ENCODE measurements at regions not wholly inside any gene's neighbourhood (a gene's known extent, or its start where the extent isn't known, plus 50 kb on each side); places are given as distances from the start of the nearest gene placed in this dataset.

DNA sequence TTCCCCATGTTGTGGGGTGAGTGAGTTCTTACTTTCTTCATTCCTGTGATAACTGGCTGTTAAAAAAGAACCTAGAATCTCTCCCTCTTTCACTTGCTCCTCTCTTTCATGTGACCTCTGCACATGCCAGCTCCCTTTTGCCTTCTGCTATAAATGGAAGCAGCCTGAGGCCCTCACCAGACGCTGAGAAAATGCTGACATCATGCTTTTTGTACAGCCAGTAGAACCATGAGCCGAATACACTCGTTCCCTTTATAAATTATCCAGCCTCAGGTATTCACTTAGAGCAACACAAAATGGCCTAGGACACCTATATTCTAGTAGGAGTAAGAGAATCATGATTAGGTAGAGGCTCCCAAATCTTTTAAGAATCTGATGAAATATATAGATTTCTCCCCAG, 333.5 kb downstream of the LRIG3 start:
- no peaks in the 10 kb centered on the region for H3K36me3 ChIP-seq
- DNase-seq (no peak), ATAC-seq (no peak)
- no peaks in the 10 kb centered on the region for H3K9me3 ChIP-seq
- H3K4me1 ChIP-seq, result peaks cover 3% of the 10 kb centered on the region
- H3K27me3 ChIP-seq, result no peaks in the 10 kb centered on the region
- intact Hi-C loops (cut with DNase I), result no loop called here
- no peak overlapping the region for H3K27ac ChIP-seq
- TF ChIP-seq, protein P1, sequence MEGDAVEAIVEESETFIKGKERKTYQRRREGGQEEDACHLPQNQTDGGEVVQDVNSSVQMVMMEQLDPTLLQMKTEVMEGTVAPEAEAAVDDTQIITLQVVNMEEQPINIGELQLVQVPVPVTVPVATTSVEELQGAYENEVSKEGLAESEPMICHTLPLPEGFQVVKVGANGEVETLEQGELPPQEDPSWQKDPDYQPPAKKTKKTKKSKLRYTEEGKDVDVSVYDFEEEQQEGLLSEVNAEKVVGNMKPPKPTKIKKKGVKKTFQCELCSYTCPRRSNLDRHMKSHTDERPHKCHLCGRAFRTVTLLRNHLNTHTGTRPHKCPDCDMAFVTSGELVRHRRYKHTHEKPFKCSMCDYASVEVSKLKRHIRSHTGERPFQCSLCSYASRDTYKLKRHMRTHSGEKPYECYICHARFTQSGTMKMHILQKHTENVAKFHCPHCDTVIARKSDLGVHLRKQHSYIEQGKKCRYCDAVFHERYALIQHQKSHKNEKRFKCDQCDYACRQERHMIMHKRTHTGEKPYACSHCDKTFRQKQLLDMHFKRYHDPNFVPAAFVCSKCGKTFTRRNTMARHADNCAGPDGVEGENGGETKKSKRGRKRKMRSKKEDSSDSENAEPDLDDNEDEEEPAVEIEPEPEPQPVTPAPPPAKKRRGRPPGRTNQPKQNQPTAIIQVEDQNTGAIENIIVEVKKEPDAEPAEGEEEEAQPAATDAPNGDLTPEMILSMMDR (IDR thresholded peaks at IDR 0.05), result no peak
- no peak overlapping the region for H3K4me3 ChIP-seq

DNA sequence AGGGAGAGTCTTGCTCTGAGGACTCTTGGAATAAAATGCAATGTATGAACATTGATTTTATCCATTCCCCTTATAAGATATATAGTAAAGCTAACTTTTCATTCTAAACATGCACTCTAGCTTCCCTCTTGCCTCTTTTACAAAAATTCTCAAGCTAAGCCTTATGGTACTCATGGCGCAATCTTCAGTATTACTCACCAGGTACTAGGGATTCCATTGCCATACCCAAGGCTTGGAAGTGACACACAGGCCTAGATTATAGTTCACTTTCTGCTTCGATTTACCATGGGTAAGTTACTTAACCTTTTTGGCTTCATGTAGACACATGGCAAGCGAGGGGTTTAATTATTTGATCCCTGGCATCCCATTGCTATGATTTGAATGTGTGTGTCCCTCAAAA, 331.5 kb downstream of the LRIG3 start:
- no peaks in the 10 kb centered on the region for H3K36me3 ChIP-seq
- no peak for ATAC-seq
- H3K4me3 ChIP-seq, result no peak overlapping the region
- intact Hi-C loops (cut with DNase I), result no loop called here
- no peak for DNase-seq
- H3K27ac ChIP-seq, result no peak overlapping the region
- H3K9me3 ChIP-seq, result no peaks in the 10 kb centered on the region
- H3K27me3 ChIP-seq, result no peaks in the 10 kb centered on the region
- H3K4me1 ChIP-seq, result peaks cover 3% of the 10 kb centered on the region
- TF ChIP-seq, protein P1 (IDR thresholded peaks at IDR 0.05), result no peak

DNA sequence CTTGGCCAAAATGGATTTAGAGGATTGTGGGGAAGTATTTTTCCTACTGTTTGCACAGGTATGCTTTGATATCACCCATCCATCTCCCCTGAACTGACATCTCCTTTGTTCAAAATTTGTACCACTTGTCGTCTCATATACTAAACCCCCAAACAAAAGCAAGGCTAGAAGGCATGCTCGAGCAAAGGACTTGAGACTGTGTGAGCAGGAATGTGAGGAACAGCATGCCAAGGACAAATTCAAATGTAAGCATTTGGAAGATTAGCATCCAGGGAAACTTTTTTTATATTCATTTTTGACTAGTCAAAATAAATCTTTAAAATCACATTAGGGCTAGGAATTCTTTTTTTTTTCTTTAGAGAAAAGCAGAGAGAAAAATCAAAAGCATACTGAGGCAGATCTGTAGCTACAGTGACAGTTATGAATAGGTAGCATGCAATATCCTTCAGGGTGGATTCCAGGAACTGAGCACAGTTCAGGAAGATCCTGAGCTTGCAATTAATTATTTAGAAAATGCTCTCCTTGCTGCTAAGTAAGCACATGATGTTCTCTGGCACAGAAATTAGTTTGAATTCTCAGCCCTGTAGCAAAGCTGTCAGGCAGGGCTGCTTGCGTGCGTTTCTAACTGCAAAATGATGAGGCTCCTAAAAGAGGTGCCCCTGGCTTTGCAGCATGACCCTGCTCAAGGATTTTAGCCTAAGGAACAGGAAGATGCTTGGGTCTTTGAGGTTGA, 327.7 kb downstream of the LRIG3 start:
- DNase-seq, result no peak
- H3K27me3 ChIP-seq, result no peaks in the 10 kb centered on the region
- H3K36me3 ChIP-seq, result no peaks in the 10 kb centered on the region
- no peaks in the 10 kb centered on the region for H3K4me1 ChIP-seq
- ATAC-seq, result no peak
- no peak overlapping the region for H3K4me3 ChIP-seq
- TF ChIP-seq, protein P1 (IDR thresholded peaks at IDR 0.05), result no peak
- no peak overlapping the region for H3K27ac ChIP-seq
- no peaks in the 10 kb centered on the region for H3K9me3 ChIP-seq
- intact Hi-C loops (cut with DNase I), result no loop called here

DNA sequence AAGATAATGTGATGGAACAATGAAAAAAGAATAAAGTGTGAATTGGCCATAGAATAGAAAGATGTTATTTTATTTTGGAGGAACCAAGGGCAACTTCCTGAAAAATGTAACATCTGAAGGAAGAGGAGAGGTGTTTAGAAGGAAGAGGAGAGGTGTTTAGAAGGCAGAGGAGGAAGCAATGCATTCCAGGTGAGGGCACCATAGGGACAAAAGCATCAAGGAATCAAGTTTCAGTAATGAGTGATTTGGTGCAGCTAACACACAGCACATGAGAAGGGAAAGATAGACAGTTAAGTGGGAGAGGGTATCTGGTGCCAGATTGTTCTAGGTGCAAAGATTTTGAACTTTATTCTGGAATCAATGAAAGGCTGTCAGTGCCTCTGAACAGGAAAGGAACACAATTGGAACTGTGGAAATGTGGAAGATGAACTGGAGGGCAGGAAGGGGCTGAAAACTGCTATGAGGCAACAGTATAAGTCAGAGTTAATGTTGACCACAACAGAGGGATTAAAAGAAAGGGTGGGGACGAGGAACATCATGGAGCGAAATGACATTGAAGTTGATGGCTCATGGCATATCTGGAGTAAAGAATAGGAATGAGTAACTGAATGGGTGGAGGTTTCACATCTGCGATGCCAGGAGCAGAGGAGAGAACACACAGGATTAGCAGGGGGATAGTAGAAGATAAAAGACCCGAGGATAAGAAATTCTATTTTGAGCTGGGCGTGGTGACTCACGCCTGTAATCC, 326.6 kb downstream of the LRIG3 start:
- Histone ChIP-seq H3K9me3 (no peaks in the 10 kb centered on the region), H3K27ac (no peak overlapping the region), H3K4me3 (no peak overlapping the region), H3K27me3 (no peaks in the 10 kb centered on the region), H3K36me3 (no peaks in the 10 kb centered on the region), H3K4me1 (no peaks in the 10 kb centered on the region)
- TF ChIP-seq, protein P1 (IDR thresholded peaks at IDR 0.05), result no peak
- intact Hi-C loops (cut with DNase I), result no loop called here
- DNase-seq, result no peak
- ATAC-seq, result no peak

DNA sequence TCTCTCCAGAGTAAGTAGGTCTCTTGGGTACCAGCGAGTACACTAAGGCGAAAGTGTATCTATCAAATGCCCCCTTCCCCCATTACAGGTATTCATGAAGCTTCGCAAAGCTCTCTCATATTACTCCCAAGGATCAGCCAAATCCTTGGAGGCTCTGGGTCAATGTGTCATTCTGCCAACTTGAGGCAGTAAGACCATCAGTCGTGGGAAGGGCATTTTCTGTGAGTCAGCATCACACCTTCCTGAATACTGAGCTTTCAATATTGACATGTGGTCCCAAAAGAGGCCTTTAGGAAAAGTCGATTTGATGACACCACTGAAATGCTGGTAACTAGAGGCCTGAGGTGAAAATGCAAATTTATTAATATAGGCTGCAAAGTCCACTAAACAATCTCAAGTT, 323.9 kb downstream of the LRIG3 start:
- no peaks in the 10 kb centered on the region for H3K27me3 ChIP-seq
- H3K36me3 ChIP-seq, result no peaks in the 10 kb centered on the region
- intact Hi-C loops (cut with DNase I), result no loop called here
- DNase-seq (no peak), ATAC-seq (no peak)
- TF ChIP-seq, protein P1 (IDR thresholded peaks at IDR 0.05), result no peak
- no peaks in the 10 kb centered on the region for H3K4me1 ChIP-seq
- no peak overlapping the region for H3K4me3 ChIP-seq
- no peaks in the 10 kb centered on the region for H3K9me3 ChIP-seq
- H3K27ac ChIP-seq, result no peak overlapping the region
